ENCODE measurements at regions not wholly inside any gene's neighbourhood (a gene's known extent, or its start where the extent isn't known, plus 50 kb on each side); places are given as distances from the start of the nearest gene placed in this dataset.

- TF ChIP-seq, protein P1, sequence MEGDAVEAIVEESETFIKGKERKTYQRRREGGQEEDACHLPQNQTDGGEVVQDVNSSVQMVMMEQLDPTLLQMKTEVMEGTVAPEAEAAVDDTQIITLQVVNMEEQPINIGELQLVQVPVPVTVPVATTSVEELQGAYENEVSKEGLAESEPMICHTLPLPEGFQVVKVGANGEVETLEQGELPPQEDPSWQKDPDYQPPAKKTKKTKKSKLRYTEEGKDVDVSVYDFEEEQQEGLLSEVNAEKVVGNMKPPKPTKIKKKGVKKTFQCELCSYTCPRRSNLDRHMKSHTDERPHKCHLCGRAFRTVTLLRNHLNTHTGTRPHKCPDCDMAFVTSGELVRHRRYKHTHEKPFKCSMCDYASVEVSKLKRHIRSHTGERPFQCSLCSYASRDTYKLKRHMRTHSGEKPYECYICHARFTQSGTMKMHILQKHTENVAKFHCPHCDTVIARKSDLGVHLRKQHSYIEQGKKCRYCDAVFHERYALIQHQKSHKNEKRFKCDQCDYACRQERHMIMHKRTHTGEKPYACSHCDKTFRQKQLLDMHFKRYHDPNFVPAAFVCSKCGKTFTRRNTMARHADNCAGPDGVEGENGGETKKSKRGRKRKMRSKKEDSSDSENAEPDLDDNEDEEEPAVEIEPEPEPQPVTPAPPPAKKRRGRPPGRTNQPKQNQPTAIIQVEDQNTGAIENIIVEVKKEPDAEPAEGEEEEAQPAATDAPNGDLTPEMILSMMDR (tag by site-specific recombination; IDR thresholded peaks at IDR 0.05): no peak
- no peak for TF ChIP-seq ZBTB8A (tag by site-specific recombination; IDR thresholded peaks at IDR 0.05)
- TF ChIP-seq ZNF174 (tag by site-specific recombination; IDR thresholded peaks at IDR 0.05): no peak
- no peak for TF ChIP-seq ZNF626 (tag by site-specific recombination; IDR thresholded peaks at IDR 0.05)
- TF ChIP-seq ZNF785 (tag by site-specific recombination; IDR thresholded peaks at IDR 0.05): no peak
Observed at GRCh38 chr4:138003248-138003647, 238.9 kb downstream of the SLC7A11 start.

All from HEK293 (cell line).